Activated B cell treated with CpG ODN at 0.5 μM for 24 hours (primary cell): ENCODE measurements at regions not wholly inside any gene's neighbourhood (a gene's known extent, or its start where the extent isn't known, plus 50 kb on each side); places are given as distances from the start of the nearest gene placed in this dataset.

Experiments
- ATAC-seq: fragments of 200-7000 bp; cut with Tn5 transposase; one replicate; pipeline ENCODE4 v1.10.0; 2021; ENCODE audit warnings: low read depth, mild to moderate bottlenecking, moderate library complexity
- CTCF ChIA-PET: fragments of 350-600 bp; sonication (Branson Sonifier 250); formaldehyde crosslinking; loops from one replicate; lab custom pipeline; 2021; ENCODE audit warnings: antibody characterized with exemption; lab: Charles Lee
- POLR2A ChIA-PET: fragments of 350-600 bp; sonication (Branson Sonifier 250); formaldehyde crosslinking; loops from one replicate; lab custom pipeline; 2021; ENCODE audit warnings: antibody characterized with exemption; lab: Charles Lee
- DNase-seq: peaks from one replicate; pipeline ENCODE4 v3.0.0; 2022
- H3K27ac Mint-ChIP-seq: one replicate; pipeline ENCODE4 v1.8.0; 2020; ENCODE audit warnings: mixed read lengths
- H3K27me3 Mint-ChIP-seq: one replicate; pipeline ENCODE4 v1.8.0; 2021; ENCODE audit warnings: mixed read lengths
- H3K36me3 Mint-ChIP-seq: one replicate; pipeline ENCODE4 v1.8.0; 2021; ENCODE audit warnings: low read depth, mixed read lengths
- H3K4me1 Mint-ChIP-seq: one replicate; pipeline ENCODE4 v1.8.0; 2021; ENCODE audit warnings: mixed read lengths
- H3K4me3 Mint-ChIP-seq: one replicate; pipeline ENCODE4 v1.8.0; 2020; ENCODE audit warnings: mild to moderate bottlenecking, mixed read lengths
- H3K9me3 Mint-ChIP-seq: one replicate; pipeline ENCODE4 v1.8.0; 2020; ENCODE audit warnings: mixed read lengths
- intact Hi-C: fragments of 100-400 bp; cut with micrococcal nuclease; formaldehyde crosslinking; loops from one replicate; pipeline ENCODE4 v1.15.1; 2024
- TF ChIP-seq, protein P1 (sequence below): fragments of 200-600 bp; IDR thresholded peaks from one replicate; pipeline ENCODE4 v1.8.0; 2022; ENCODE audit warnings: antibody characterized with exemption, mild to moderate bottlenecking

DNA sequence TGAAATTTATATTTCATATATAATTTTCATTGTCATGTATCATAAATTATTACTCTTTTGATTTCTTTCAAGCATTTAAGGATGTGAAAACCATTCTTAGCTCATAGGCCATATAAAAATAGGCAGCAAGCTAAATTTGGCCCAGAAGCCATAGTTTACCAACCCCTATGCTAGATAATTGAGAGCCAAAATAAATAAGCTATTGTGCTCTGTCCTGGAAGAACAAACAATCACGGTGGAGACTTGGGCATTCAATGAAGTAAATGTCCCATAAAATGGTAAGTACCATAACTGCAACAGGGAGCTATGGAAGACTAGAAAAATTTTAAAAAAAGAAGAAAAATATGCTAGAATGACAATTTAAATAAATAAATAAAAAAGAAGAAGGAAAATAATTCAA lies 60.9 kb upstream of the PACRGL start:
- H3K4me1 Mint-ChIP-seq, result no peaks in the 10 kb centered on the region
- no peaks in the 10 kb centered on the region for H3K27me3 Mint-ChIP-seq
- H3K9me3 Mint-ChIP-seq, result no peaks in the 10 kb centered on the region
- ATAC-seq, result no peak
- intact Hi-C loops, result no loop called here
- ChIA-PET POLR2A (no interaction called here), CTCF (no interaction called here)
- DNase-seq, result no peak
- no peak overlapping the region for H3K4me3 Mint-ChIP-seq
- TF ChIP-seq, protein P1, sequence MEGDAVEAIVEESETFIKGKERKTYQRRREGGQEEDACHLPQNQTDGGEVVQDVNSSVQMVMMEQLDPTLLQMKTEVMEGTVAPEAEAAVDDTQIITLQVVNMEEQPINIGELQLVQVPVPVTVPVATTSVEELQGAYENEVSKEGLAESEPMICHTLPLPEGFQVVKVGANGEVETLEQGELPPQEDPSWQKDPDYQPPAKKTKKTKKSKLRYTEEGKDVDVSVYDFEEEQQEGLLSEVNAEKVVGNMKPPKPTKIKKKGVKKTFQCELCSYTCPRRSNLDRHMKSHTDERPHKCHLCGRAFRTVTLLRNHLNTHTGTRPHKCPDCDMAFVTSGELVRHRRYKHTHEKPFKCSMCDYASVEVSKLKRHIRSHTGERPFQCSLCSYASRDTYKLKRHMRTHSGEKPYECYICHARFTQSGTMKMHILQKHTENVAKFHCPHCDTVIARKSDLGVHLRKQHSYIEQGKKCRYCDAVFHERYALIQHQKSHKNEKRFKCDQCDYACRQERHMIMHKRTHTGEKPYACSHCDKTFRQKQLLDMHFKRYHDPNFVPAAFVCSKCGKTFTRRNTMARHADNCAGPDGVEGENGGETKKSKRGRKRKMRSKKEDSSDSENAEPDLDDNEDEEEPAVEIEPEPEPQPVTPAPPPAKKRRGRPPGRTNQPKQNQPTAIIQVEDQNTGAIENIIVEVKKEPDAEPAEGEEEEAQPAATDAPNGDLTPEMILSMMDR, result no peak
- H3K27ac Mint-ChIP-seq, result no peak overlapping the region
- no peaks in the 10 kb centered on the region for H3K36me3 Mint-ChIP-seq

DNA sequence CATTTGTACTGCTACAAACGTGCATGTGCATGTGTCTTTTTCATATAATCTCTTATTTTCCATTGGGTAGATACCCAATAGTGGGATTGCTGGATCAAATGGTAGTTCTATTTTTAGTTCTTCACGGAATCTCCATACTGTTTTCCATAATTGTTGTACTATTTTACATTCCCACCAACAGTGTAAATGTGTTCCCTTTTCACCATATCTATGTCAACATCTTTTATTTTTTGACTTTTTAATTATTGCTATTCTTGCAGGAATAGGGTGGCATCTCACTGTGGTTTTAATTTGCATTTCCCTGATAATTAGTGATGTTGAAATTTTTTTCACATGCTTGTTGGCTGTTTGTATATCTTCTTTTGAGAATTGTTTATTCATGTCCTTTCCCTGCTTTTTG lies 59.3 kb upstream of the PACRGL start:
- intact Hi-C loops, result no loop called here
- TF ChIP-seq, protein P1, result no peak

DNA sequence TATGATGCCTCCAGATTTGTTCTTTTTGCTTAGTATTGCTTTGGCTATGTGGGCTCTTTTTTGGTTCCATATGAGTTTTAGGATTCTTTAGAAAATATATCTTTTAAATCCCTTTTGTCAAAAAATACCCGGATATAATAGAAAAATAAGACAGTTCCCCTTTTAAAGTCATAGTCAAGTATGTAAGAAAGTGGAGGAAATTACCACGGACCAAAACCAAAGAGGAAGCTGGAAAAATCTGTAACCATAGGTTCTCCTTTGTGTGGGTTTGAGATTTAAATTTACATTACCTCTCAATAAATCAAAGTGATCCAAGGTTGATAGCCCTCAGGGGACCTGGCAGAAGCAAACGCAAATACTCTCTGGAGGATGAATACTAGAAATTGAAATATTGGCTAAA lies 58.3 kb upstream of the PACRGL start:
- TF ChIP-seq, protein P1, result no peak
- CTCF ChIA-PET, result no interaction called here
- no peak for ATAC-seq
- Mint-ChIP-seq H3K4me1 (no peaks in the 10 kb centered on the region), H3K27me3 (peaks cover 3% of the 10 kb centered on the region), H3K36me3 (no peaks in the 10 kb centered on the region), H3K27ac (no peak overlapping the region), H3K9me3 (no peaks in the 10 kb centered on the region), H3K4me3 (no peak overlapping the region)
- POLR2A ChIA-PET, result no interaction called here
- intact Hi-C loops, result no loop called here
- DNase-seq, result no peak

More for the DNA sequence above, 59.3 kb upstream of the PACRGL start:
- H3K27me3 Mint-ChIP-seq, result no peaks in the 10 kb centered on the region
- no peaks in the 10 kb centered on the region for H3K36me3 Mint-ChIP-seq
- H3K4me1 Mint-ChIP-seq, result no peaks in the 10 kb centered on the region
- no peak overlapping the region for H3K4me3 Mint-ChIP-seq
- CTCF ChIA-PET, result no interaction called here
- no peak for DNase-seq
- POLR2A ChIA-PET, result no interaction called here
- no peak overlapping the region for H3K27ac Mint-ChIP-seq
- no peak for ATAC-seq
- H3K9me3 Mint-ChIP-seq, result no peaks in the 10 kb centered on the region

DNA sequence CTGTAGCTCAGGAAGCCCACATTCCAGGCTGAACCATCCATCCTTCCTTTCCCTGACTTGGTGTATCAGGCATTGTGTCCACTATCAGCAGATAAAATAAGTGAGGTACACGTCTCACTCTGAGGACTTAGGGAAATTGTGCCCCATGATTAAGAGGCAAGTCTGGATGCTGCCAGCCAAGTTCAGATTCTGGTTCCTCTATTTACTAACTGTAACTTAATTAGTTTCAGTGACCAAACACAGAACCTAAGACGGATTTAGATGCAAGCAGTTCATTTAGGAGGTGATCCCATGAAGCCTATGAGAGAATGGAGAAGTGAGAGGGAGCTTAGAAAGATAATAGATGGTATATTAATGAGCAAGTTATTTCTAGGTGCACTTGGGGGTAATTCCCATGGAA lies 56.6 kb upstream of the PACRGL start:
- no peaks in the 10 kb centered on the region for H3K9me3 Mint-ChIP-seq
- POLR2A ChIA-PET, result no interaction called here
- ATAC-seq (no peak), DNase-seq (no peak)
- H3K27me3 Mint-ChIP-seq, result peaks cover 8% of the 10 kb centered on the region
- no peaks in the 10 kb centered on the region for H3K4me1 Mint-ChIP-seq
- no peak overlapping the region for H3K4me3 Mint-ChIP-seq
- no peaks in the 10 kb centered on the region for H3K36me3 Mint-ChIP-seq
- no peak overlapping the region for H3K27ac Mint-ChIP-seq
- TF ChIP-seq, protein P1, result no peak
- CTCF ChIA-PET, result no interaction called here
- intact Hi-C loops, result no loop called here

DNA sequence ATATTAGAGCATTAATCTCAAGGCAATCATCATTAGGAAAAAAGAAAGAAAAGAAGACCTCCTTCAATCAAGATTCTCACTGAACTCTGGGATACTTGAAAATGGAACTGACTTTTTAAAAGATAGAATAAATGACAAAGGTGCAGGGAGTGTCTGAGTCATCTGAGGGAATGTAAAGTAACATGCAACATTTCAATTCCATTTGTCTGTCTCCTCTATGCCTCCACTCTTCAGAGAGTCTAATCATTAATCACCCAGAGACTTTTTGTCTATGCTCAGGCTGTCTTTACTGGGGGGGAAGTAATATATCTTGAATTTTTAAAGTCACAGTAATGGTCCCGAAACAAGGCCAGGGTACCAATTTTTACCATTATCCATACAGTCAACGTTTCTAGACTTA lies 55.0 kb upstream of the PACRGL start:
- peaks cover 8% of the 10 kb centered on the region for H3K27me3 Mint-ChIP-seq
- H3K27ac Mint-ChIP-seq, result no peak overlapping the region
- no peaks in the 10 kb centered on the region for H3K4me1 Mint-ChIP-seq
- H3K36me3 Mint-ChIP-seq, result no peaks in the 10 kb centered on the region
- TF ChIP-seq, protein P1, result no peak
- DNase-seq, result no peak
- no peak for ATAC-seq
- H3K4me3 Mint-ChIP-seq, result no peak overlapping the region
- H3K9me3 Mint-ChIP-seq, result no peaks in the 10 kb centered on the region
- ChIA-PET CTCF (no interaction called here), POLR2A (no interaction called here)
- intact Hi-C loops, result no loop called here
